Immature natural killer cell (primary cell): ENCODE measurements at regions not wholly inside any gene's neighbourhood (a gene's known extent, or its start where the extent isn't known, plus 50 kb on each side); places are given as distances from the start of the nearest gene placed in this dataset.

Experiments
- DNase-seq, 3 donors: peaks; one replicate each; pipeline ENCODE4 v3.0.0; 2022; ENCODE audit warnings: mixed read lengths in 1 of 3
- H3K27ac Mint-ChIP-seq, 6 donors: one replicate each; pipeline ENCODE4 v1.8.0; 2020; ENCODE audit warnings: mixed read lengths in 6 of 6, mild to moderate bottlenecking in 5 of 6, inconsistent platforms in 4 of 6, moderate library complexity in 3 of 6
- H3K27me3 Mint-ChIP-seq, 3 donors: one replicate each; pipeline ENCODE4 v1.8.0; 2020 to 2021; ENCODE audit warnings: low read depth in 3 of 3, mild to moderate bottlenecking in 3 of 3, mixed read lengths in 3 of 3, moderate library complexity in 3 of 3, inconsistent platforms in 1 of 3
- H3K36me3 Mint-ChIP-seq, 3 donors: one replicate each; pipeline ENCODE4 v1.8.0; 2020; ENCODE audit warnings: mixed read lengths in 3 of 3, inconsistent platforms in 2 of 3, mild to moderate bottlenecking in 2 of 3
- H3K4me1 Mint-ChIP-seq, 2 donors: one replicate each; pipeline ENCODE4 v1.8.0; 2020; ENCODE audit warnings: inconsistent platforms in 2 of 2, mild to moderate bottlenecking in 2 of 2, mixed read lengths in 2 of 2, moderate library complexity in 1 of 2
- H3K4me3 Mint-ChIP-seq, 5 donors: one replicate each; pipeline ENCODE4 v1.8.0; 2020; ENCODE audit warnings: mild to moderate bottlenecking in 5 of 5, mixed read lengths in 5 of 5, inconsistent platforms in 3 of 5, moderate library complexity in 3 of 5
- H3K9me3 Mint-ChIP-seq, 6 donors: one replicate each; pipeline ENCODE4 v1.8.0; 2020; ENCODE audit warnings: mild to moderate bottlenecking in 6 of 6, mixed read lengths in 6 of 6, inconsistent platforms in 4 of 6, moderate library complexity in 3 of 6

DNA sequence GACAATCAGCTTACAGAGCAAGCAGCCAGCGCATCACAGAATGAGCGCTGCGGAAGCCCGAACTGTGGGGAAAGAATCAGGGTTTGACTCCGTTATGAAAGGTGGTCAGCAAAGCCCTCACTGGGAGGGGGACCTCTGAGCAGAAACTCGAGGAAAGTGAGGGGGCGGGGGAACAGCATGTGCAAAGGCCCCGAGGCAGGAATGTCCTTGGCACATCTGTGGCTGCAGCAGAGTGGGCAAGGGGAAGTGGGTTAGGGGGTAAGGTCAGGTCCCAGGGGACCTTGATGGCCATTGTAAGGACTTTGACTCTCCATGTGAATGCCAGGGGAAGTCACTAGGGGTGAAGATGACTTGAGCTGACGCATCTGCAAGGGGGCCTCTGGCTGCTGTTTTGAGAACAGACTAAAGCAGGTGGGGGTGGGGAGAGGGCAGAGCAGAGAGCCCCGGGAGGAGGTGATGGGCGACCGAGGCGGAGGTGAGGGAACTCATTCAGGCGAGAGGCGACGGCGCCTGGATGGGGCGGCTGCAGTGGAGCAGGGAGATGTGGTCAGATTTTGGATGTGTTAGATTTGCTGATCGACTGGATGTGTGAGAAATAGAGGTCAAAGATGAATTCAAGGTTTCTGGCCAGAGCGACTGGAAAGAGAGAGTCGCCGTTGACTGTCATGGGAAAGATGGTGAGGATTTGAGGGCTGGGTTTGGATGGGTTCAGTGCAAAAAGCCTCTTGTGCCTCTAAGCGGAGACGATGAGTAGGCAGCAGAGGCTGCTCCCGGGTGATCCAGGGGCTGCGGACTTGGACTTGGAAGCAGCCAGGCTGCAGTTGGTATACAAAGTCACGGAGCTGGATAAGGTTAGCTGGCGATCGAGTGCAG lies 108.0 kb upstream of the ZBTB40 start:
- Mint-ChIP-seq H3K27me3 (peaks cover 4 to 13% (median 8%) of the 10 kb centered on the region in 3 donors), H3K27ac (no peak overlapping the region)

DNA sequence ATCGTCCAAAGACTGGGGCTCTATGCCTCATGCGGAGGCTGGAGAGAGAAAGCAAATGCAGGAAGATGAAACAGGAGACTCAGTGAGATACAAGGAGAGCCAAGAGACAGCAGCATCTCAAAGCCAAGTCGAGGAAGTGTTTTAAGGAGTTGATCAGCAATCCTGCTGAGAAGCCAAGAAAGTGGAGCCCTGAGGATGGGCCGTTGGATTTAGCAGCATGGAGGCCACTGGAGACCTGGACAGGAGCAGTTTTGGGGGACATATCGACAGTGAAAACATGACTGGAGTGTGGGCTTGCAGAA lies 107.4 kb upstream of the ZBTB40 start:
- H3K36me3 Mint-ChIP-seq: peaks cover 0 to under 1% (median 0%) of the 10 kb centered on the region in 3 donors
- DNase-seq: no peak
- H3K27me3 Mint-ChIP-seq: peaks cover 5 to 15% (median 8%) of the 10 kb centered on the region in 3 donors
- H3K4me3 Mint-ChIP-seq: no peak overlapping the region
- H3K4me1 Mint-ChIP-seq: peaks cover 6% of the 10 kb centered on the region in 2 donors
- H3K9me3 Mint-ChIP-seq: no peaks in the 10 kb centered on the region
- H3K27ac Mint-ChIP-seq: no peak overlapping the region

More for the DNA sequence above, 108.0 kb upstream of the ZBTB40 start:
- no peak overlapping the region for H3K4me3 Mint-ChIP-seq
- H3K36me3 Mint-ChIP-seq: no peaks in the 10 kb centered on the region
- peaks cover 6% of the 10 kb centered on the region in 2 donors for H3K4me1 Mint-ChIP-seq
- no peak for DNase-seq
- no peaks in the 10 kb centered on the region for H3K9me3 Mint-ChIP-seq

DNA sequence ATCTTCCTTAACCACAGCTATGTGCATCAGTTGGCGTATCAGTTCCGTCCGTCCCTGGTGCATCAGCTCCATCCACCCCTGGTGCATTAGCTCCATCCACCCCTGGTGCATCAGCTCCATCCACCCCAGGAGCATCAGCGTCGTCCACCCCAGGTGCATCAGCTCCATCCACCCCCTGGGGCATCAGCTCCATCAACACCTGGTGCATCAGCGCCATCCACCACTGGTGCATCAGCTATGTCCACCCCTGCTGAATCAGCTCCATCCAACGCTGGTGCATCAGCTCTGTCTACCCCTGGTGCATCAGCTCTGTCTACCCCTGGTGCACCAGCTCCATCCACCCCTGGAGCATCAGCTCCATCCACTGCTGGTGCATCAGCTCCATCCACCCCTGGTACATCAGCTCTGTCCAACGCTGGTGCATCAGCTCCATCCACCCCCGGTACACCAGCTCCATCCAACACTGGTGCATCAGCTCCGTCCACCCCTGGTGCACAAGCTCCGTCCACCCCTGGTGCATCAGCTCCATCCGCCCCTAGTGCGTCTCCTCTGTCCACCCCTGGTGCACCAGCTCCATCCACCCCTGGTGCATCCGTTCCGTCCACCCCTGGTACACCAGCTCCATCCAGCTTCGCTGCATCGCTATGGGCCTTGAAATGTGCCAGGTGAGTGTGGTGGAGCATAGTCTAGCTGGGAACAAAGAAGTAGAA lies 106.6 kb upstream of the ZBTB40 start:
- DNase-seq: no peak
- Mint-ChIP-seq H3K27me3 (peaks cover 5 to 20% (median 7%) of the 10 kb centered on the region in 3 donors), H3K4me1 (peaks cover under 1 to 4% of the 10 kb centered on the region in 2 donors), H3K9me3 (no peaks in the 10 kb centered on the region), H3K4me3 (no peak overlapping the region), H3K27ac (no peak overlapping the region), H3K36me3 (peaks cover 0 to 3% (median 0%) of the 10 kb centered on the region in 3 donors)

DNA sequence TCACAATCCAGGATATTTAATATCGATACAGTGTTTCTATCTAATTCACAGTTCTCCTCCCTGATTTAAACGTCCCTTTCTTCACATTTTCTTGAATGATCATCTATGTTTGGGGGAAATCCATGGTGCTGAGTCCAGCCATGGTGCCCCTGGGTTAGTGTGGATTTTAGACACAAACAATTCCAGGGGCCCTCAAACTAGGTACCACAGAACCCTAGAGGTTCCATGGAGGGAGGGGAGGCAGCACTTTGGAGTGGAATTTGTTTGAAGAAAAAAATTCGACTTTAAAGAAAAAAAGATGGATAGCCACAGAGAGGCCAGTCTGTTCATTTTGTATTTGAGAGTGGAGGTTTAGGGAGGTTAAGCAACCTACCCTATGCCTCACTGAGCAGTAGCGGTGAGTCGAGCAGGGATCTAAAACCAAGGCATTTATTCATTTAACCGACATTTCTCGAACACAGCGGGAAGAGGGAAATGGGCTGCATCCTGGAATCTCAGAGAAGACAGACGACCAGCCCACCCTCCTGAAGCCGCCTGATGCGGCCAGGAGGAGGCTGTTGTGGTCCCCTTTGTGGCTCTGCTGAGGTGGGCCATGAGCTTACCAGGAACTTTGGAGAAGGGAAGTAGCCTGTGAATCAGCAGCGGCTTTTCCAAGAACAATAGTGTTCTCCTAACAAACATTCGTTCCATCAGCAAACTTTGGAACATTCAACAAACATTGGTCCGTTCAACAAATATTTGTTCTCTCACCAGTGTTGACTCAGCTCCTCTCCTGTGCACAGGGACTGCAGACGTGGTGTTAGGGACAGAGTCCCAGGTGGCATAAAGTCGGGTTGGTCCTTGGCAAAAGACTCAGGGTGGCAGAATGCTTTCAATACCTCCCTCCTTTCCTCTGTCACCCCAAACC lies 103.5 kb upstream of the ZBTB40 start:
- H3K4me3 Mint-ChIP-seq: no peak overlapping the region
- peaks cover 0 to 3% (median 0%) of the 10 kb centered on the region in 3 donors for H3K36me3 Mint-ChIP-seq
- no peaks in the 10 kb centered on the region for H3K4me1 Mint-ChIP-seq
- peaks cover 3 to 29% (median 21%) of the 10 kb centered on the region in 3 donors for H3K27me3 Mint-ChIP-seq
- no peaks in the 10 kb centered on the region for H3K9me3 Mint-ChIP-seq
- no peak for DNase-seq
- no peak overlapping the region for H3K27ac Mint-ChIP-seq

DNA sequence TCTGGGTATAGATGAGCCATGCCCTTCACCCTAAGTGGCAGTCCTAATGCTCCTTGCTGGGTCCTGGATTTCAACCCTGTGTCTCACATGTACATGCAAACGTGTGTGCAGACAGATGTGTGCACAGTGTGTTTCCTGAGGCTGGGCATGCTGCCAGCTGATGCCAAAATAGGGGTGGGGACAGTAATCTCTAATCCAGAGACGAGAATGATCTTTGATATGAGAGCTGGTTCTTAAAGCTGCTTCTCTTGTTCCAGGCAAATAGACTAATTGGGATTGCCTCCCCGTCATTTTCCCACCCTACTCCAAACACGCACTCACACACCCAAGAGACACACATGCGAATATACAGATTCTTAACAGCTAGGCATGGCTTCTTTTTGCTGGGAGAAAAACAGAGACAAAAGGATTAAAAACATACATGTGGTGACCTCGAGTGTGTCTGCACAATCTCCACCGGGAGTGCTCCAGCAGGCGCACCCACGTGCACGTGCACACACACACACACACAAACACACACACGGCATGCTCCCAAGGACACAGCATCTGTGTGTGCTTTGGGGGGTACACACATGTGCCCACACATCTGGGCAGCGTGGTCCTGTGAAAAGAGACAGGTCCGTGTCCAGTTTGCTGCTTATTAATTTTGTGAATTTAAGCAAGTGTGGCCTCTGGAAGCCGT lies 102.1 kb upstream of the ZBTB40 start:
- peaks cover 3 to 27% (median 16%) of the 10 kb centered on the region in 3 donors for H3K27me3 Mint-ChIP-seq
- H3K4me1 Mint-ChIP-seq: no peaks in the 10 kb centered on the region
- H3K27ac Mint-ChIP-seq: no peak overlapping the region
- no peaks in the 10 kb centered on the region for H3K9me3 Mint-ChIP-seq
- H3K36me3 Mint-ChIP-seq: peaks cover 0 to 3% (median 0%) of the 10 kb centered on the region in 3 donors
- H3K4me3 Mint-ChIP-seq: no peak overlapping the region
- DNase-seq: no peak

DNA sequence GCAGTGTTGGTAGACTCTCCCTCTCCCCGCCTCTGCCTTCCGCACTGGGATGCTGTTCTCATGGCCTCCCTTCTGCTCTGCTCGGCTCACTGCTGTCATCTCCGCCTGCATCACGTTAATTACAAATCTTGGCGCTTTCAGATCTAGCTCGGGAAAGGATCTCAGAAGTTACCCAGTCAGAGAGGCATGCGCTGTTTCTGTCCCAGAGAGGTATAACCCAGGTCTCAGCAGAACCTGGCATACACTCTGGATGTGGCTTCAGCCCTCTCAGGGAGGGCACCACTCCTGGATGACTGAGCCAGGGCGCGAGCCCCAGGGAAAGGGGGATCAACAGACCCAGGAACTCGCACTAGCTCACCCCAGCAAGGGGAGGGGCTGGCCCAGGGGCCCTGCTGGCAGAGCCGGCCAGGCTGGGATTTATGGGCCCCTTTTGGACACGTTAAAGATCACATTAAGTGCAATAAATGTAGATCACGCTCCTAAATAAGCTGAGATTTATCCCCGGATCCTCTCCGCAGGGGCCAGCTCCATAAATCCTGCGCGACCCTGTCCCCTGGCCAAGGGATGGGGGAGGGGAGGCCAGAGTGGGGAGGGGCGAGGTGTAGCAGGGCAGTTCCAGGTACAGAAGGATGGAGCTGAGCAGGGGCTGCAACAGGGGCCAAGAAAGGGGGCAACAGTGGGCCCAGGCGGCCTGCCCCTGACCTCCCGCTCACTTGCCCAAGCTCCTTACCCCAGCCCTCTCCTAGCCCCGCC lies 101.3 kb upstream of the ZBTB40 start:
- Mint-ChIP-seq H3K27me3 (peaks cover 3 to 27% (median 19%) of the 10 kb centered on the region in 3 donors), H3K4me1 (no peaks in the 10 kb centered on the region), H3K27ac (no peak overlapping the region), H3K36me3 (peaks cover 0 to 3% (median 0%) of the 10 kb centered on the region in 3 donors), H3K9me3 (no peaks in the 10 kb centered on the region), H3K4me3 (no peak overlapping the region)
- no peak for DNase-seq

DNA sequence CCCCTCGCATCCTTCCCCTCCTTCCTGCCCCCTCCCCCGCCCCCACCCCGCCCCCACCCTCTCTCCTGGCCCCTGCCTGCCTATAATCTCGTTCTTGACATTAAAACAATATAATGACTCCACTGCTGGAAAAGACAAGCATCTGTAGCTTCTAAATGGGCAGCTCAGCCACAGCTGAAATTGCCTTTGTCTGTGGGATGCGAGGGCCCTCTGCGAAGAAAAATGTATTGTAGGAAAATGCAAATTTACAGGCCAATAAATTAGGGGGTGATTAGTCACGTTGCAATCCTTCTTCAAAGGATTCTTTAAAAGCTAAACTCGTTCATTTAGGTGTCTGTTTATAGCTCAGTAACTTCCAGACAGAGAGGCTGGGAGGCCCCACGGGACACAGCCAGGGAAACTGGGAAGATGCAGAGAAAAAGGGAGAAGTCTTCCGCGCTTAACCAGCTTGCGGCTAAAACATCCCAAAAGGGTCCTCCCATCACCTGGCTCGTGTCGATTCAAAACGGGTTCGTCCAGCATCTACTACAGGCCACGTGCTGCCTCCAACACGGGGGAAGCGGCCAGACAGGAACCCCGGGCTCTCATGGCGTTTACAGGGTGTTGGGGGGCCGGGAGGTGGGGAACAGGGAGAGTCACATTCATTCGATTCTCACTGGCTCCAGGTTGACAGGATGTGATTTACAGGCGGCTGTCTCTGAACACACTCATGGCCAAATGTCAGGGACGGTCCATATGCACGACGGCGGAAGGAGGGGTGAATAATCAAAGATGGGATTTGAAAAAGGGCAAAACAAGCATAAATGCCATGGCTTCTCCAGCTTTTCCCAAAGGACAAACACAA lies 100.5 kb upstream of the ZBTB40 start:
- Mint-ChIP-seq H3K4me3 (no peak overlapping the region), H3K27me3 (peaks cover 3 to 24% (median 19%) of the 10 kb centered on the region in 3 donors)

DNA sequence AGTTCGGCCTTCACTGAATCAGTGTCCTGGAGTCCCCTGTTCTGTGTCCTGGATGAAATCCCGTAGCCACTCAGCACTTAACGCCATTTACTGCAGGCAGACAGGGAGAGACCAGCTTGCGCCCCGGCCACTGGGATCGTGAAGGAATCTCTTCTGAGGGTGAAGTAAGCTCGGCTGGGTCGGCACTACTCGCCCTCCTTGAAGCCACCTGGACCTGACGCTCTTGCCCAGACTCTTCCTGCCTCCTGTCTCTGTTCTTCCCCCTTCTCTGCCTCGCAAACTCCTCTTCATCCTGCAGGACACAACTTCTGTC lies 99.9 kb upstream of the ZBTB40 start:
- Mint-ChIP-seq H3K27me3 (peaks cover 3 to 24% (median 19%) of the 10 kb centered on the region in 3 donors), H3K4me1 (no peaks in the 10 kb centered on the region), H3K27ac (no peak overlapping the region), H3K36me3 (peaks cover 0 to 3% (median 0%) of the 10 kb centered on the region in 3 donors), H3K4me3 (no peak overlapping the region), H3K9me3 (no peaks in the 10 kb centered on the region)
- DNase-seq: no peak

More for the DNA sequence above, 100.5 kb upstream of the ZBTB40 start:
- Mint-ChIP-seq H3K36me3 (peaks cover 0 to 3% (median 0%) of the 10 kb centered on the region in 3 donors), H3K27ac (no peak overlapping the region), H3K9me3 (no peaks in the 10 kb centered on the region), H3K4me1 (no peaks in the 10 kb centered on the region)
- DNase-seq: no peak

DNA sequence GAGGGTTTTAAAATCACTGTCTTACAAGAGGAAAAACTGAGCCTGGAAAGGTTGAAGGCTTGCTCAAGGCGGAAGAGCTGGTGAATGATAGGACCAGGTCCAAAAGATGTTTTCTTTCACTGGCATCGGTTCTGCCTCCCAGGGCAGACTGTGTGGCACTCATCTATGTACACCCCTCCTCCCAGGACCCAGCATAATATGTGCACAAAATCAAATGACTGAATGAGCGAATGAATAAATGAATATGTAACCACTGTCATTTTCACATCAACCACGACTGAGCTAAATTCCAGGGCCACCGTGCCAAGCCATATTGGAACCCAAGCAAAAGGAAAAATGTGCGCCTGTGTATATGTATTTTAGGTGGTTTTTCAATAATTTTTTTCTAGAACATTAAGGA lies 99.3 kb upstream of the ZBTB40 start:
- Mint-ChIP-seq H3K4me3 (no peak overlapping the region), H3K27me3 (peaks cover 3 to 26% (median 21%) of the 10 kb centered on the region in 3 donors), H3K36me3 (peaks cover 0 to 3% (median 0%) of the 10 kb centered on the region in 3 donors), H3K4me1 (no peaks in the 10 kb centered on the region), H3K9me3 (no peaks in the 10 kb centered on the region), H3K27ac (no peak overlapping the region)
- DNase-seq: no peak

DNA sequence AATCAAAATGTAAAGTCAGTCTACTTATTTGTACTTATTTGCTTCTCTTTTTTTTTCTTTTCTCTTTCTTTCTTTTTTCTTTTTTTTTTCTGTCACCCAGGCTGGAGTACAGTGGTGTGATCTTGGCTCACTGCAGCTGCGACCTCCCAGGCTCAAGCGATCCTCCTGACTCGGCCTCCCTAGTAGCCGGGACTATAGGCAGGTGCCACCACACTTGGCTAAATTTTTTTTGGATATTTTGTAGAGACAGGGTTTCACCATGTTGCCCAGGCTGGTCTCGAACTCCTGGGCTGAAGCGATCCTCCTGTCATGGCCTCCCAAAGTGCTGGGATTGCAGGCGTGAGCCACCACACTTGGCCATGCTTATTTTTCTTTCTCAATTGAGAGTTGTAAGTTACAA lies 98.8 kb upstream of the ZBTB40 start:
- Mint-ChIP-seq H3K4me3 (no peak overlapping the region), H3K36me3 (peaks cover 0 to 3% (median 0%) of the 10 kb centered on the region in 3 donors), H3K4me1 (no peaks in the 10 kb centered on the region), H3K27ac (no peak overlapping the region), H3K27me3 (peaks cover 3 to 26% (median 24%) of the 10 kb centered on the region in 3 donors), H3K9me3 (no peaks in the 10 kb centered on the region)
- no peak for DNase-seq

DNA sequence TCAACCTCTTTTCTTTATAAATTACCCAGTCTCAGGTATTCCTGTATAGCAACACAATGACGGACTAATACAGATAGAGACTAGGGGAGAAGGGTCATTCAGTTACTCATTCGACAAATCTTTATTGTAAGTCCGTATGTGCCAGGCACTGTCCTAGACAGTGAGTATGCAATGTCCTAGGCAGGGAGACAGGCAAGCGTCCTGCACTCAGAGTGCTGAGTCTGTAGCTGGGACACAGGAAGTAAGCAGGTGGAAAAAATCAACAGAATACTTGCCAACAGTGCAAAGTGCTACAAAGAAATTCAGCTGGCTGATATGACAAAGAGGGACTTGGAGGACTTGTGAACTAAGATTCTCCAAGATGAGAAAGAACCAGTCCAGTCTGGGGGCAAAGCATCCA lies 92.2 kb upstream of the ZBTB40 start:
- Mint-ChIP-seq H3K4me3 (no peak overlapping the region), H3K27me3 (peaks cover 0 to 16% (median 11%) of the 10 kb centered on the region in 3 donors), H3K36me3 (no peaks in the 10 kb centered on the region), H3K9me3 (no peaks in the 10 kb centered on the region), H3K4me1 (no peaks in the 10 kb centered on the region), H3K27ac (no peak overlapping the region)
- no peak for DNase-seq
